Ascending aorta (tissue), 2 donors: ENCODE measurements at regions not wholly inside any gene's neighbourhood (a gene's known extent, or its start where the extent isn't known, plus 50 kb on each side); places are given as distances from the start of the nearest gene placed in this dataset.
A peak's percentile ranks its signal among the peaks of the same experiment; 100 is the strongest.

ENCODE experiments used
- DNase-seq, 2 donors: peaks; one replicate each; pipeline ENCODE4 v3.0.0-alpha.2; 2019; ENCODE audit warnings: low spot score in 2 of 2
- H3K27ac ChIP-seq, 2 donors: fragments of 200-600 bp; sonication (generic); one replicate each; pipeline ENCODE4 v1.5.1; 2016 to 2017; ENCODE audit warnings: mild to moderate bottlenecking in 1 of 2
- H3K27me3 ChIP-seq: fragments of 200-600 bp; sonication (generic); one replicate; pipeline ENCODE4 v1.5.1; 2017
- H3K36me3 ChIP-seq, 2 donors: fragments of 200-600 bp; sonication (generic); one replicate each; pipeline ENCODE4 v1.5.1; 2016
- H3K4me1 ChIP-seq, 2 donors: fragments of 200-600 bp; sonication (generic); one replicate each; pipeline ENCODE4 v1.5.1; 2016 to 2017; ENCODE audit warnings: mild to moderate bottlenecking in 1 of 2
- H3K4me3 ChIP-seq, 2 donors: fragments of 200-600 bp; sonication (generic); one replicate each; pipeline ENCODE4 v1.5.1; 2016 to 2017; ENCODE audit warnings: mild to moderate bottlenecking in 1 of 2
- H3K9me3 ChIP-seq, 2 donors: fragments of 200-600 bp; sonication (generic); one replicate each; pipeline ENCODE4 v1.5.1; 2016
- CTCF ChIP-seq, 3 experiments: fragments of 200-600 bp in 2 of 3; fragments of 450-650 bp in 1 of 3; sonication (generic) in 2 of 3; IDR thresholded peaks; one replicate each; pipeline ENCODE4 v1.5.1; 2016 to 2019; ENCODE audit warnings: antibody characterized with exemption in 3 of 3, mild to moderate bottlenecking in 1 of 3, moderate library complexity in 1 of 3
- intact Hi-C: fragments of 100-400 bp; cut with DNase I; formaldehyde crosslinking; loops from one replicate; pipeline ENCODE4 v1.15.1; 2023

GRCh38 chr13:84607261-84608013 lies 725.2 kb upstream of the SLITRK1 start:
- no peaks in the 10 kb centered on the region for H3K4me1 ChIP-seq
- TF ChIP-seq CTCF (IDR thresholded peaks at IDR 0.05): no peak
- intact Hi-C loops: no loop called here
- no peaks in the 10 kb centered on the region for H3K36me3 ChIP-seq
- H3K27me3 ChIP-seq: no peaks in the 10 kb centered on the region
- peak overlapping the region; percentile 31 to 58 for H3K27ac ChIP-seq
- DNase-seq: peak in 1 of 2 donors; percentile 71
- H3K4me3 ChIP-seq: peak overlapping the region in 1 of 2 donors; percentile 19
- no peaks in the 10 kb centered on the region for H3K9me3 ChIP-seq

DNA sequence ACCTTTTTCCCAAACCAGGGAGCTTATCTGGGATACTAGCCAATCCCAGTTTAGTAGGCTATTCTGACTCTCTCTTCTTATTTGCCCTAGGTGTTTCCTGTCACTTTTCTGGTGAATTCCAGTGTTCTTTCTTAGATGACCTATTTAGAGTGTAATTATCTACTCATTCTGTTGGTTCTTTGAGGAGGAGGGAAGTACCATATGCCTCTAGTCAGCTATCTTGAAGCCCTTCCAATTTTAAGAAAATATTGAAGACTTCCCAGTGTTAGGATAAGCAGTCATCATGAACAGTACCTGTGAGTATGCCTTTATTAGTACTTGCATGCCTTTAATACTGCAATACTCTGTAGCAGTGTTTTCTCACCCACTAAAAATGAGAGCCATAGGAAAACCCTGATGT lies 724.3 kb upstream of the SLITRK1 start:
- DNase-seq: no peak
- no peak overlapping the region for H3K27ac ChIP-seq
- TF ChIP-seq CTCF (IDR thresholded peaks at IDR 0.05): no peak

DNA sequence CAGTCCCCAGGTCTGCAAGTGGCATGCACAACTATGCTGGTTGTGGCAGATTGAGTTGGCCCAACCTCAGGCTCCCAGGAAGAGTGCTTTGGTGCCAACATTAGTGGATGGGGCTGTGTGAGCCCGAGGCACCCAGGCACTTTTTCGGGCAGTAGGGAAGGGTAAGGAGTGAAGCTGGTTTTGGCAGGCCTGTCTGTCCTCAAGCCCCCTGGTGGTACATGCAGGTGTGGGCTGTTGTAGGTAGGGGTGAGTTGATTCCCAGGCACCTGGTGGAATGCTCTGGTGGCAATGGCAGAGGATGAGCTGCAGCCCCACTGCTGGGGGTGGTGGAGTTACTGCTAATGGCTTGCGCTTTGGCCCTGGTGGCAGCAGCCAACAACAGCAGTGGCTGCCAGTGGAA lies 723.7 kb upstream of the SLITRK1 start:
- no peak overlapping the region for H3K27ac ChIP-seq
- intact Hi-C loops: no loop called here
- no peaks in the 10 kb centered on the region for H3K36me3 ChIP-seq
- no peaks in the 10 kb centered on the region for H3K4me1 ChIP-seq
- H3K9me3 ChIP-seq: no peaks in the 10 kb centered on the region
- no peaks in the 10 kb centered on the region for H3K27me3 ChIP-seq
- no peak for TF ChIP-seq CTCF (IDR thresholded peaks at IDR 0.05)
- DNase-seq: no peak
- H3K4me3 ChIP-seq: no peak overlapping the region

More for the DNA sequence above, 724.3 kb upstream of the SLITRK1 start:
- intact Hi-C loops: no loop called here
- H3K9me3 ChIP-seq: no peaks in the 10 kb centered on the region
- no peaks in the 10 kb centered on the region for H3K36me3 ChIP-seq
- H3K4me3 ChIP-seq: no peak overlapping the region
- H3K27me3 ChIP-seq: no peaks in the 10 kb centered on the region
- H3K4me1 ChIP-seq: no peaks in the 10 kb centered on the region

- TF ChIP-seq CTCF (IDR thresholded peaks at IDR 0.05): no peak
- H3K4me3 ChIP-seq: no peak overlapping the region
- H3K4me1 ChIP-seq: no peaks in the 10 kb centered on the region
- intact Hi-C loops: no loop called here
- no peak overlapping the region for H3K27ac ChIP-seq
- H3K9me3 ChIP-seq: no peaks in the 10 kb centered on the region
- DNase-seq: no peak
- no peaks in the 10 kb centered on the region for H3K27me3 ChIP-seq
- H3K36me3 ChIP-seq: no peaks in the 10 kb centered on the region
Observed at GRCh38 chr13:84591444-84591843, 709.2 kb upstream of the SLITRK1 start.

GRCh38 chr13:84590663-84591062 lies 708.4 kb upstream of the SLITRK1 start:
- no peak for DNase-seq
- no peak overlapping the region for H3K4me3 ChIP-seq
- H3K36me3 ChIP-seq: no peaks in the 10 kb centered on the region
- no peaks in the 10 kb centered on the region for H3K4me1 ChIP-seq
- no peaks in the 10 kb centered on the region for H3K9me3 ChIP-seq
- TF ChIP-seq CTCF (IDR thresholded peaks at IDR 0.05): no peak
- no peaks in the 10 kb centered on the region for H3K27me3 ChIP-seq
- intact Hi-C loops: no loop called here
- H3K27ac ChIP-seq: no peak overlapping the region
